HAP-1 (cell line): ENCODE measurements at regions not wholly inside any gene's neighbourhood (a gene's known extent, or its start where the extent isn't known, plus 50 kb on each side); places are given as distances from the start of the nearest gene placed in this dataset.

ENCODE experiments used
- DNase-seq, 2 experiments: peaks; one replicate each; pipeline ENCODE4 v3.0.0-alpha.2; 2016 to 2020; ENCODE audit warnings: low spot score in 2 of 2
- H3K27me3 ChIP-seq: fragments of 250-450 bp; sonication (Bioruptor Pico); 2 replicates; pipeline ENCODE4 v1.5.1; 2020; ENCODE audit warnings: low read depth, mild to moderate bottlenecking, moderate library complexity
- H3K36me3 ChIP-seq: fragments of 250-450 bp; sonication (Bioruptor Pico); replicated peaks from 2 replicates; pipeline ENCODE4 v1.5.1; 2020; ENCODE audit warnings: mild to moderate bottlenecking
- H3K4me1 ChIP-seq: fragments of 250-450 bp; sonication (Bioruptor Pico); 2 replicates; pipeline ENCODE4 v1.5.1; 2020; ENCODE audit warnings: mild to moderate bottlenecking
- H3K4me3 ChIP-seq: fragments of 250-450 bp; sonication (Bioruptor Pico); 2 replicates; pipeline ENCODE4 v1.5.1; 2020; ENCODE audit warnings: mild to moderate bottlenecking, moderate library complexity
- H3K9me3 ChIP-seq: fragments of 250-450 bp; sonication (Bioruptor Pico); 2 replicates; pipeline ENCODE4 v1.5.1; 2020; ENCODE audit warnings: mild to moderate bottlenecking, moderate library complexity
- in situ Hi-C: fragments of 300-500 bp; cut with MboI; formaldehyde crosslinking; loops from 3 replicates; pipeline ENCODE4 v1.14.3; 2020; ENCODE audit warnings: low sequenced_read_pairs, inconsistent platforms, mixed read lengths

DNA sequence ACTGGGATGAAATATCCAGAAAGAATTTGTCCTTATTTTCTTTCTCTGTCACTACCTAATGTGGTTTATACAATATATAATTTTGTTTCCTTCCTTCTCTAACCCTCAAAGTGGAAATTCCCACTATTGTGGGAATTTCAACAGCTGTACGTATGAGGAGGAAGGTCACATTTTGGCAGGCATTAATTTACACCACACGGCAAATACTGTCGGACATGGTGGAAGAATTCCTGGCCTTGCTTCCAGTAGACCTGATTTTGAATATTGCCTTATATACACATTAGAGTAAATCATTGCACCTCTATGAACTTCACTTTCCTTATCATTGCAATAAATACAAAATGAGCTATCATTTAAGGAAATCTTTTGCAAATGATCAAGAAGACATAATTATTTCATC lies 358.1 kb upstream of the ETAA1 start:
- no peaks in the 10 kb centered on the region for H3K9me3 ChIP-seq
- H3K36me3 ChIP-seq = no peaks in the 10 kb centered on the region
- no peaks in the 10 kb centered on the region for H3K4me1 ChIP-seq
- H3K4me3 ChIP-seq = no peak overlapping the region
- no peaks in the 10 kb centered on the region; the same call in 1 of the 2 replicates for H3K27me3 ChIP-seq
- DNase-seq = no peak
- in situ Hi-C loops = no loop called here

- in situ Hi-C loops = no loop called here
- H3K4me1 ChIP-seq = no peaks in the 10 kb centered on the region
- no peaks in the 10 kb centered on the region for H3K9me3 ChIP-seq
- no peaks in the 10 kb centered on the region for H3K36me3 ChIP-seq
- DNase-seq = no peak
- H3K27me3 ChIP-seq = no peaks in the 10 kb centered on the region; the same call in 1 of the 2 replicates
- H3K4me3 ChIP-seq = no peak overlapping the region
These were observed 357.5 kb upstream of the ETAA1 start for GRCh38 chr2:67039517-67040103.

DNA sequence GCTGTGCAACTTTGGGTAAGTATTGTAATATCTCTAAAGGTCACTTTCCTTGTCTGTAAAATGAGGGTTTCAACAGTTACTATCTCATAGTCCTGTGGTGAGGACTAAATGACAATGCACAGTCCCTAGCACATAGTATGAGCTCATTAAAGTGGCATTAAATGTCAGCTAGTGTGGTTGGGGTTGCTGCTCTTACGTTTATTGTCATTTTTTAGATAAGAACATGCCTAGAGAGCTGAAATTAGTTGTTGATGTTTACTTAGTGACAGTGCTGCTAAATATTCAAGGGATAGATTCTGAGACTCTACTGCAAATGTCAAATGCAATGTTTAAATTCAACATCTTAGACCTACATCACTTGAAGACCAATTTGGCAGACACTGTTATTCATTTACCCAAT lies 356.1 kb upstream of the ETAA1 start:
- Histone ChIP-seq H3K4me1 (no peaks in the 10 kb centered on the region), H3K27me3 (no peaks in the 10 kb centered on the region), H3K9me3 (no peaks in the 10 kb centered on the region), H3K4me3 (no peak overlapping the region), H3K36me3 (no peaks in the 10 kb centered on the region)
- DNase-seq = no peak
- in situ Hi-C loops = no loop called here

- Histone ChIP-seq H3K4me1 (no peaks in the 10 kb centered on the region), H3K4me3 (no peak overlapping the region), H3K9me3 (no peaks in the 10 kb centered on the region), H3K27me3 (no peaks in the 10 kb centered on the region), H3K36me3 (no peaks in the 10 kb centered on the region)
- in situ Hi-C loops = no loop called here
- DNase-seq = no peak
These were observed 353.2 kb upstream of the ETAA1 start for GRCh38 chr2:67043781-67044478.

DNA sequence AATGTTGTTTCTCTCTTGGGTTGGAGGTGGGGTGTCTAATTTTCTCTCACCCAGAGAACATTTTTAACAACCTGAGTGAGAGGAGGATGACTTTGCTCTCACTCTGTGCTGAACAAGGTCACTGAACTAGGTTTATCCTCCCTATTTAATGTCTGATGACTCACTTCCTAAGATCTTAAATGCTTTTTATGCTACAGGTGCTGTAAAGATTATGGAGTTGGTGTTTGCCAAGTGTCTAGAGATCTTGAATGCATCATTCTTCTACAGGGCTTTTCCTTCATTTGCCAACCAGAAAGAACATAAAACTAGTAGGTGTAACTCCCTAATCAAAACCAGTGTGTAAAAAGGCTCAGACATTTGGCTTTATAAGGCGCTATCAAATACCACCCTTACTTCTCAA lies 350.5 kb upstream of the ETAA1 start:
- no peak for DNase-seq
- Histone ChIP-seq H3K36me3 (no peaks in the 10 kb centered on the region), H3K4me3 (no peak overlapping the region), H3K4me1 (no peaks in the 10 kb centered on the region), H3K27me3 (no peaks in the 10 kb centered on the region), H3K9me3 (no peaks in the 10 kb centered on the region)
- in situ Hi-C loops = no loop called here

GRCh38 chr2:67048314-67048713 lies 348.8 kb upstream of the ETAA1 start:
- H3K36me3 ChIP-seq = no peaks in the 10 kb centered on the region

DNA sequence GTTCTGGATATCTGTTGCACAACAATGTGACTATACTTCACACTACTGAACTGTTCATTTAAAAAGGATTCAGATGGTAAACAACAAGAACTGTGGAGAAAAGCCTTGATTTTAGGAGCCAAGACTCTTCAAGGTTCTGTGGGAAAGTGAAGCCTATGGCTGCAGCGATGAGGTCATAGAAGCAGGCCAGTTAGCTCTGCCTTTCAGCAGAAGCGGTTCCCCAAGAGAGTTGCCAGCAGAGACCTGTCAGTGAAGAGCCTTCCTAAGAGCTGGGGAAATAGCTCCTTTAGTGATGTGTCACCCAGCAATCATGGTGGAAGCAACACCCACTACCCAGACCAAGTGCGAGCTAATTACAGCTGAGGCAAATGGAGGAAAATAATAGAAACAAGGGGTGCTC lies 346.5 kb upstream of the ETAA1 start:
- H3K36me3 ChIP-seq = no peaks in the 10 kb centered on the region
- DNase-seq = no peak
- H3K4me1 ChIP-seq = no peaks in the 10 kb centered on the region
- in situ Hi-C loops = no loop called here
- no peaks in the 10 kb centered on the region for H3K27me3 ChIP-seq
- no peaks in the 10 kb centered on the region for H3K9me3 ChIP-seq
- H3K4me3 ChIP-seq = no peak overlapping the region

More at GRCh38 chr2:67048314-67048713, 348.8 kb upstream of the ETAA1 start:
- H3K27me3 ChIP-seq = no peaks in the 10 kb centered on the region
- H3K4me1 ChIP-seq = no peaks in the 10 kb centered on the region
- H3K4me3 ChIP-seq = no peak overlapping the region
- in situ Hi-C loops = no loop called here
- no peaks in the 10 kb centered on the region for H3K9me3 ChIP-seq
- no peak for DNase-seq

DNA sequence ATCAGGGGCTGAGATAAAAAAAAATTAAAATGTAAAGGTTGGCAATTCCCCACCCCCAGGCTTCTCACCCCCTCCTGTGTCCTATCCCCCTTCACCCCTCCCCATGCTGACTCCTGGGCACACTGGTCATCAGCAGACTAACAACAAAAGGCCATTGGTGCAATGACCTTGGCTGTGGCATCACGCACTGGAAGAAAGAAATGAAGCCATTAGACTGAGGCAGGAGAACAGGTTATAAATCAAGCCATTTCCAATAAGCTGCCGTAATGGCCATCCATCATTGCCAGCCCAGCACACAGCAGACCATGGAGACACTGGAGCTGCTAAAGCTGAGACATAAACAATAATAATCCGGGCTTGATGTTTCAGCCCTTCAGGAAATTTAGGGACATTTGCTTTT lies 342.4 kb upstream of the ETAA1 start:
- Histone ChIP-seq H3K27me3 (no peaks in the 10 kb centered on the region), H3K9me3 (no peaks in the 10 kb centered on the region), H3K36me3 (no peaks in the 10 kb centered on the region), H3K4me3 (no peak overlapping the region), H3K4me1 (no peaks in the 10 kb centered on the region)
- no peak for DNase-seq
- in situ Hi-C loops = no loop called here

- in situ Hi-C loops = no loop called here
- DNase-seq = no peak
These were observed 341.5 kb upstream of the ETAA1 start for GRCh38 chr2:67055387-67056304.

GRCh38 chr2:67057123-67057522 lies 340.0 kb upstream of the ETAA1 start:
- Histone ChIP-seq H3K27me3 (no peaks in the 10 kb centered on the region), H3K36me3 (no peaks in the 10 kb centered on the region), H3K4me3 (no peak overlapping the region), H3K9me3 (no peaks in the 10 kb centered on the region), H3K4me1 (no peaks in the 10 kb centered on the region)
- in situ Hi-C loops = no loop called here
- no peak for DNase-seq

More at GRCh38 chr2:67055387-67056304, 341.5 kb upstream of the ETAA1 start:
- H3K36me3 ChIP-seq = no peaks in the 10 kb centered on the region
- H3K27me3 ChIP-seq = no peaks in the 10 kb centered on the region
- H3K9me3 ChIP-seq = no peaks in the 10 kb centered on the region
- H3K4me1 ChIP-seq = no peaks in the 10 kb centered on the region
- no peak overlapping the region for H3K4me3 ChIP-seq

DNA sequence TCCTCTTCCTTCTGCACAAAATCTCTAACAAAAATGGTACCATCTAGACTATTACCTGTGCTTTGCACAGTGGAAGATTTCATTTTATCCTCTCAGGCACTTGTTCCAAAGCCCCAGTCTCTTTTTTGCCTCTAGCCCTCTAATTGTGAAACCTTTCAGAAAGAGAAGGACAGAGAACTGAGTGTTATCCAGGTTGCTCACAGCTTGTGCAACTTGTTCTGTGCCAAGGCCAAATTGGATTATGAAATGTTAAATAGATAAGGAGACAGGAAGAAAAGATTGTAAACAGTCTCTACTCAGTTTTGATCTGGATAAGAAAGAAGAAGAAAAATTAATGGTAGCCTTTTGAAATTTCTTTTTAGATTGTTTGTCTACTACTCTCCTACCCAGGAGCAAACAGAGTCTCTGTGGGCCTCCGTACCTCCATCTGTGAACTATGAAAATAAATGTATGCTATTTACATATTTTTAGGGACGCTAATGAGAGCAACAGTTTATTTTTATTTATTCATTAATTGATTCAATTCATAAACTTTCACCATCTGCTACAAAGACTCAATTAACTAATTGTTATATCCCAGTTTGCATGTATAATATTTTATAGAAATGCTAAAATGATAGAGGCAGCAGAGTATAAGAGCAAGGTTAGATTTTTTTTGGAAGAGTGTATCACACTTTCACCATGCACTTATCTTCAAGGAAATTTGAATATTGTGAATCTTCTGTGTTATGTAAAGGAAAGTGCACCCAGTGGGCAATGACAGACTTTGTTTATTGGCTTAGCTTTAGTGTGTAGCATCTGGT lies 339.0 kb upstream of the ETAA1 start:
- Histone ChIP-seq H3K4me1 (no peaks in the 10 kb centered on the region), H3K27me3 (no peaks in the 10 kb centered on the region), H3K4me3 (no peak overlapping the region), H3K36me3 (no peaks in the 10 kb centered on the region), H3K9me3 (no peaks in the 10 kb centered on the region)
- DNase-seq = no peak
- in situ Hi-C loops = no loop called here

DNA sequence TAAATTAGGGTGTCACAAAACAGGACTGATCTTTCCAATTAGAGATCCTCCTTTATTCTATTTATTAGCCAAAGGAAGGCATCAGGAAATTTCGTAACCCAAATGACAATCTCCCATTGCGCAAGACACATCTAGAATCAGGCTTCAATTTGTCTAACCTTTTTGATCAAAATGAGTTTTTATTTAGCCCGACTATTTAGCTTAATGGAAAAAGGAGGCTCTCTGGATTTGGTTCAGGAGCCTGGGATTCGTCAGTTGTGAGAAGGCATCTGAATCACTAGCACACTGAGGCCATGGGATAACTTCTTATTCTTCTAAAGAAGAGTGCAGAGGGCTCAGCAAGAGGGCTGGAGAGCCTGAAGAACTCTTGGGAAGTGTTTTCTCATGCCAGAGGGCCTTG lies 332.1 kb upstream of the ETAA1 start:
- H3K4me3 ChIP-seq = no peak overlapping the region
- in situ Hi-C loops = no loop called here
- no peaks in the 10 kb centered on the region for H3K4me1 ChIP-seq
- H3K9me3 ChIP-seq = no peaks in the 10 kb centered on the region
- H3K36me3 ChIP-seq = no peaks in the 10 kb centered on the region
- no peak for DNase-seq
- H3K27me3 ChIP-seq = peaks cover 2% of the 10 kb centered on the region; the same call in 1 of the 2 replicates

- H3K9me3 ChIP-seq = no peaks in the 10 kb centered on the region
- H3K27me3 ChIP-seq = peaks cover 2% of the 10 kb centered on the region; the same call in 1 of the 2 replicates
- no peaks in the 10 kb centered on the region for H3K36me3 ChIP-seq
- DNase-seq = no peak
- H3K4me1 ChIP-seq = no peaks in the 10 kb centered on the region
- no peak overlapping the region for H3K4me3 ChIP-seq
- in situ Hi-C loops = no loop called here
These were observed 330.4 kb upstream of the ETAA1 start for GRCh38 chr2:67066782-67067181.
